ENCODE measurements at regions not wholly inside any gene's neighbourhood (a gene's known extent, or its start where the extent isn't known, plus 50 kb on each side); places are given as distances from the start of the nearest gene placed in this dataset.
"Not testable (repeated sequence)": the region's sequence is repeated elsewhere in the genome, so short reads cannot be mapped to it uniquely, and the experiment has no call there.

DNA sequence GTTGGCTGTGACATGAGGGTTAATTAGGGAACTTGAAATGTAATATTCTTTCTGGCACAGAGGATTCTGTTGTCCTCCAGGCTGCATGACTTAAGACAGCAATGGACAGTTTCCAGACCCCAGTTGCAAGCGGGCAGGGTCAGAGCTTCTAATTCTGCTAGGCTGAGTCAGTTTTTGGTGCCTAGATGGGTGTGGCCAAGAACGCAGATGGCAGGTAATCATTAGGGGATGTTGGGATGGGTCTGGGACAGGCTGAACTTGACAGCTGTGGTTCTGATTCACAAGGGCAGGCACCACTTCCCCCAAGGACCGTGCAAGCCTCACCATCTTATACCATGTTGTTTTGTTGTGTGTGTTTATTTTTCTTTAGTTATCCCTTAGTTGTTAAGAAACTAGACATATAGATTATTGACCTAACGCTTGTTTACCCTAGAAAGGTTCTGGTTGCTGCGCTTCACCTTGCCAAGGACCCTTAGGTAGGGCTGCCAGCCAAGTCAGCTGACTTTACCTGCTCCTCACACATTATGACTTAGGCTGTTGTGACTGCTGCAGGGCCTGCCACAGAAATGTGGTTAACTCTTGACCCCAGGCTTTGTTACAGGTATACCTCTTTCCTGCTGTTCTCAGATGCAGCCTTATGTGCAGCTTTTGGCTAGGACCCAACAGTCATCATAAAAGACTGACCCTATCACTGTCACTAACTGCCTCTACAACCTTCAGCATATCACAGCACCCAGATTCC lies 117.7 kb upstream of the KLF12 start:
- DNase-seq (ENCODE audit: low read depth): no peak
- no peak overlapping the region for H3K4me3 ChIP-seq (ENCODE audit: low read depth, low read length)
- TF ChIP-seq, protein P1, sequence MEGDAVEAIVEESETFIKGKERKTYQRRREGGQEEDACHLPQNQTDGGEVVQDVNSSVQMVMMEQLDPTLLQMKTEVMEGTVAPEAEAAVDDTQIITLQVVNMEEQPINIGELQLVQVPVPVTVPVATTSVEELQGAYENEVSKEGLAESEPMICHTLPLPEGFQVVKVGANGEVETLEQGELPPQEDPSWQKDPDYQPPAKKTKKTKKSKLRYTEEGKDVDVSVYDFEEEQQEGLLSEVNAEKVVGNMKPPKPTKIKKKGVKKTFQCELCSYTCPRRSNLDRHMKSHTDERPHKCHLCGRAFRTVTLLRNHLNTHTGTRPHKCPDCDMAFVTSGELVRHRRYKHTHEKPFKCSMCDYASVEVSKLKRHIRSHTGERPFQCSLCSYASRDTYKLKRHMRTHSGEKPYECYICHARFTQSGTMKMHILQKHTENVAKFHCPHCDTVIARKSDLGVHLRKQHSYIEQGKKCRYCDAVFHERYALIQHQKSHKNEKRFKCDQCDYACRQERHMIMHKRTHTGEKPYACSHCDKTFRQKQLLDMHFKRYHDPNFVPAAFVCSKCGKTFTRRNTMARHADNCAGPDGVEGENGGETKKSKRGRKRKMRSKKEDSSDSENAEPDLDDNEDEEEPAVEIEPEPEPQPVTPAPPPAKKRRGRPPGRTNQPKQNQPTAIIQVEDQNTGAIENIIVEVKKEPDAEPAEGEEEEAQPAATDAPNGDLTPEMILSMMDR (IDR thresholded peaks at IDR 0.05; ENCODE audit: control insufficient read depth, extremely low read depth, insufficient read depth): no peak

DNA sequence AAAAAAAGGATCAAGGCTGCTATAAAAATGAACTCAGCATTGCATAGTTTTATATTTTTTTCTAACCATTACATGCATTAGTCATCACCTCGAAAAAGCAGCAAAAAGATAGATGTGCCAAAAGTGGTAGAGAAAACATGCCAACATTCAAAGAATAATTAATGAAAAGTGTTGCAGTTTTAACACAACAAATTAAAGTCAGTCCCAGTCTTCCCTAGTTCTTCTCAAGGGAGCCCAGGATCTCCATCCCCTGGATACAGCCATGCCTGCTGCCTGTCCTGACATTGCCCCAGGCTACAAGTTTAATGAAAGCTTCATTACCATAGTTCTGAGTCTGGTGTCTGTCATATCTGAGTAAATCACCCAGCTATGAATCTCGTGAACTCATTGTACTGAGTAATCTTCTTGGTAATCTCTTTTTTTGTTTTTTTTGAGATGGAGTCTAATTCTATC lies 116.6 kb upstream of the KLF12 start:
- H3K4me3 ChIP-seq (ENCODE audit: low read depth, low read length): no peak overlapping the region
- DNase-seq (ENCODE audit: low read depth): no peak
- TF ChIP-seq, protein P1 (IDR thresholded peaks at IDR 0.05; ENCODE audit: control insufficient read depth, extremely low read depth, insufficient read depth): no peak

DNA sequence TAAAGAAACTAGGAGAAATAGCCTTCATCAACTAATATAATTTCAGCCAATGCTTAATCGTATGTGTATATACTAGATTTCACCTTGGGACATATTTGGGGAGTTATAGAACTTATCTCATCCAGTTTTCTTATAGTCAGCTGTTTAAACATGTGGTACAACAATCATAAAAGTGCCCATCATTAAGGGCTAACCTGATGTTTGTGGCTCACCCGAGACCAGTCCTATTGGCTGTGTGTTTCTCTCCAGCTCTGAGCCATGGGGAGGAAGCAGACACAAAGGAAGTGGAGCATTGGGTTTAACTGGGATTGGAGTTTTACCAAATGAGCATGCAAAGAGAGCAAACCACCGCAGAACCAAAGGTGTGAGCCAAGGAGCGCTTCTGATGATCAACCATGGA lies 114.3 kb upstream of the KLF12 start:
- TF ChIP-seq, protein P1 (IDR thresholded peaks at IDR 0.05; ENCODE audit: control insufficient read depth, extremely low read depth, insufficient read depth): no peak
- no peak for DNase-seq (ENCODE audit: low read depth)

GRCh38 chr13:74246487-74246886 lies 112.3 kb upstream of the KLF12 start:
- TF ChIP-seq, protein P1 (IDR thresholded peaks at IDR 0.05; ENCODE audit: control insufficient read depth, extremely low read depth, insufficient read depth): no peak
- H3K4me3 ChIP-seq (ENCODE audit: low read depth, low read length): no peak overlapping the region
- DNase-seq (ENCODE audit: low read depth): no peak

More for the DNA sequence above, 114.3 kb upstream of the KLF12 start:
- H3K4me3 ChIP-seq (ENCODE audit: low read depth, low read length): no peak overlapping the region

GRCh38 chr13:74243637-74244526 lies 109.7 kb upstream of the KLF12 start:
- H3K4me3 ChIP-seq (ENCODE audit: low read depth, low read length): no peak overlapping the region
- no peak for DNase-seq (ENCODE audit: low read depth)
- TF ChIP-seq, protein P1 (IDR thresholded peaks at IDR 0.05; ENCODE audit: control insufficient read depth, extremely low read depth, insufficient read depth): no peak

DNA sequence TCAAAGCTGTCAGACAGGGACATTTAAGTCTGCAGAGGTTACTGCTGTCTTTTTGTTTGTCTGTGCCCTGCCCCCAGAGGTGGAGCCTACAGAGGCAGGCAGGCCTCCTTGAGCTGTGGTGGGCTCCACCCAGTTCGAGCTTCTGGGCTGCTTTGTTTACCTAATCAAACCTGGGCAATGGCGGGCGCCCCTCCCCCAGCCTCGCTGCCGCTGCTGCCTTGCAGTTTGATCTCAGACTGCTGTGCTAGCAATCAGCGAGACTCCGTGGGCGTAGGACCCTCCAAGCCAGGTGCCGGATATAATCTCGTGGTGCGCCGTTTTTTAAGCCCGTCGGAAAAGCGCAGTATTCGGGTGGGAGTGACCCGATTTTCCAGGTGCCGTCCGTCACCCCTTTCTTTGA lies 107.1 kb upstream of the KLF12 start:
- not testable (repeated sequence) for DNase-seq (ENCODE audit: low read depth); H3K4me3 ChIP-seq (ENCODE audit: low read depth, low read length)

DNA sequence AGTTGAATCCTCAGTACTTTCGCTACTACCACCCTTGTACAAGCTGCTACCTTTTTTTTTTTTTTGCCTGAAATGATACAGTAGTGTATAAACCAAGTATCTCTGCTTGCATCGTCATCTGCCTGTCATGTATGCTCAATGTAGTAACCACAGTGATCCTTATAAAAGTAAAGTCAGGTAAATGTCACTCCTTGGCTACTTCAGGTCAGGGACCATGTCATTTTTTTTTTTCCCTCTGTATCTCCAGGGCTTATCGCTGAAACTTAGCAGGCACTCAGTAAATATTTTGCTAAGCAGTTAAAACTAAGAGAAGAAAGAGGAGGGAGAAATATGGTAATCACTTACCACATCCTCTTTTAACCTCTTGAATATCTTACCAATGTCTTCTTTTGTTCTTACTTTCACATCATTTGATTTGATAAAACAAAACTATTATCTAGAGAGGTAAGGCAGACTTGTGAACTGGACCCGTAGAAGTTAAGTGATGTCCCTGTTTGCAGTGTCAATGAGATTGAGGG lies 96.8 kb upstream of the KLF12 start:
- TF ChIP-seq, protein P1 (IDR thresholded peaks at IDR 0.05; ENCODE audit: control insufficient read depth, extremely low read depth, insufficient read depth): no peak
- H3K4me3 ChIP-seq (ENCODE audit: low read depth, low read length): no peak overlapping the region
- DNase-seq (ENCODE audit: low read depth): no peak

Data from LNCaP clone FGC (cell line).